ENCODE measurements at regions not wholly inside any gene's neighbourhood (a gene's known extent, or its start where the extent isn't known, plus 50 kb on each side); places are given as distances from the start of the nearest gene placed in this dataset.

DNA sequence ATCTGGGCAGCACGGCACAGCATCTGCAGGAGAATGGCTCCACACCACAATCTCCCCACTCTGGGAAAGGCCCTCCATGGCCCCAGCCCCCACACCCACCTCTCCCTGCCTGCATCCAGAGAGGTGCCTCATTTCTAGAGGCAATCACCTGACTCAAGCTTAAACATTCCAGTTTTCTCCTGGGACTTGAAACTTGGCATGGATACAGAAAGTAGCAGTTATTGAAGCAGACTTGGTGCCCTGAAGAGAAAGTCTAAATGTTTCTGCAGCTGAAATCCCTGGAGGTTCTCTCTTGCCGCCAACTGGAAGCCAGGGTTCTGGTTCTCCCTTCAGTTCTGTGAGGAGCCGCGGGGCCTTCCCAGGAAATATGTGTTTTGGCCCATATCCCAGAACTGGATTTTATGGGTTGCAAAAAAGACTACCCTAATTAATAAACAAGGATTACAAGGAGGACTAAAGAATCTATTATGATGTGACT is 122.8 kb downstream of the SKIDA1 start:
- intact Hi-C loops (cut with DNase I; ENCODE audit: low total_unique reads), result no loop called here
- no peaks in the 10 kb centered on the region for H3K9me3 ChIP-seq
- H3K4me1 ChIP-seq, result no peaks in the 10 kb centered on the region
- no peak overlapping the region for H3K27ac ChIP-seq
- no peaks in the 10 kb centered on the region for H3K36me3 ChIP-seq (ENCODE audit: low read depth, missing control alignments)
- DNase-seq, result no peak
- TF ChIP-seq, protein P1, sequence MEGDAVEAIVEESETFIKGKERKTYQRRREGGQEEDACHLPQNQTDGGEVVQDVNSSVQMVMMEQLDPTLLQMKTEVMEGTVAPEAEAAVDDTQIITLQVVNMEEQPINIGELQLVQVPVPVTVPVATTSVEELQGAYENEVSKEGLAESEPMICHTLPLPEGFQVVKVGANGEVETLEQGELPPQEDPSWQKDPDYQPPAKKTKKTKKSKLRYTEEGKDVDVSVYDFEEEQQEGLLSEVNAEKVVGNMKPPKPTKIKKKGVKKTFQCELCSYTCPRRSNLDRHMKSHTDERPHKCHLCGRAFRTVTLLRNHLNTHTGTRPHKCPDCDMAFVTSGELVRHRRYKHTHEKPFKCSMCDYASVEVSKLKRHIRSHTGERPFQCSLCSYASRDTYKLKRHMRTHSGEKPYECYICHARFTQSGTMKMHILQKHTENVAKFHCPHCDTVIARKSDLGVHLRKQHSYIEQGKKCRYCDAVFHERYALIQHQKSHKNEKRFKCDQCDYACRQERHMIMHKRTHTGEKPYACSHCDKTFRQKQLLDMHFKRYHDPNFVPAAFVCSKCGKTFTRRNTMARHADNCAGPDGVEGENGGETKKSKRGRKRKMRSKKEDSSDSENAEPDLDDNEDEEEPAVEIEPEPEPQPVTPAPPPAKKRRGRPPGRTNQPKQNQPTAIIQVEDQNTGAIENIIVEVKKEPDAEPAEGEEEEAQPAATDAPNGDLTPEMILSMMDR (IDR thresholded peaks at IDR 0.05), result no peak
- no peak for TF ChIP-seq POLR2A (IDR thresholded peaks at IDR 0.05)
- no peak overlapping the region for H3K4me3 ChIP-seq
- H3K27me3 ChIP-seq, result no peaks in the 10 kb centered on the region
- WGBS, 2 donors, result 57 to 79% methylated on average over 4 of the region's 4 CpGs

DNA sequence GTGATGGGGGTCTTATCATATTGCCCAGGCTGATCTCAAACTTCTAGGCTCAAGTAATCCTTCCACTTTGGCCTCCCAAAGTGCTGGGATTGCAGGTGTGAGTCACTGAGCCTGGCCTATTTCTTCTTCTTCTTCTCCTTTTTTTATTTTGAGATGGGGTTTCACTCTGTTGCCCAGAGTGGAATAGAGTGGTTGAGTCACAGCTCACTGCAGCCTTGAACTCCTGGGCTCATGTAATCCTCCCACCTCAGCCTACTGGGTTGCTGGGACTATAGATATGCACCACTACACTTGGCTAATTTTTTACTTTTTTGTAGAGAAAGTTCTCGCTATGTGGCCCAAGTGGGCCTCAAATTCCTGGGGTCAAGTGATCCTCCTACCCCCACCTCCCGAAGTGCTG is 124.3 kb downstream of the SKIDA1 start:
- Histone ChIP-seq H3K36me3 (ENCODE audit: low read depth, missing control alignments) (no peaks in the 10 kb centered on the region), H3K4me3 (no peak overlapping the region), H3K27me3 (no peaks in the 10 kb centered on the region), H3K27ac (no peak overlapping the region), H3K4me1 (no peaks in the 10 kb centered on the region), H3K9me3 (no peaks in the 10 kb centered on the region)
- no peak for DNase-seq
- WGBS, 2 donors, result 83 to 100% methylated on average over 2 of the region's 2 CpGs
- TF ChIP-seq POLR2A (IDR thresholded peaks at IDR 0.05), result no peak
- TF ChIP-seq, protein P1 (IDR thresholded peaks at IDR 0.05), result no peak
- intact Hi-C loops (cut with DNase I; ENCODE audit: low total_unique reads), result no loop called here

DNA sequence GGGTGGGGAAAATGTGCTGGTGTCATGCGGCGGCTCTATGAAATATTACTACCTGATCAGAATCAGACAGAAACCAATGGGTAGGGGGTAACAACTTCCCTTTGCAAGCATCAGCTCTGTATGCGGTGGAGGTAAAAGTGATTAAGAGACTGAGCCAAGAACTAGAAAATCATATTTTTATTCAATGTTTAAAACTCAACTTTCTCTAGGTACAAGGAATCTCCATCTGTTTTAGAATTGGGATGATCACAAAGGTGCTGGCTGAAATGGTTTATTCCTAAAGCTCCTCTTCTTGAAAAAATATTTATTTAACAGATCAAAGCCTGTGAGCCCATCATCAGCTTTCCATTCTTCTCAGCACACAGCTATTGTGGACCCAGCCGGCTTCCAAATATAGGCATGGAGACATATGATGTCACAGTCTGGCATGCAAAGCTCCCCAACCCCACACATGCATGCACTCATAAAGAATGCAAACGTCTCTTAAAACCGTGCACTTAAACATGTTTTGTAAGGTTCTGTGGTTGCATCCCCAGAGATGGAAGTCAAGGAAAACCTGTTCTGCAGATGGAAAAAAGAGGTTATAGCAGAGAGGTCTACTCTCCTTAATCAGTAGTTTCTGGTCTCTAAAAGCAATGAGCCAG is 126.0 kb downstream of the SKIDA1 start:
- Histone ChIP-seq H3K4me1 (no peaks in the 10 kb centered on the region), H3K4me3 (no peak overlapping the region), H3K36me3 (ENCODE audit: low read depth, missing control alignments) (no peaks in the 10 kb centered on the region), H3K27ac (no peak overlapping the region), H3K9me3 (no peaks in the 10 kb centered on the region), H3K27me3 (no peaks in the 10 kb centered on the region)
- WGBS, 2 donors, result 57 to 64% methylated on average over 6 of the region's 6 CpGs
- no peak for DNase-seq
- TF ChIP-seq POLR2A (IDR thresholded peaks at IDR 0.05), result no peak
- TF ChIP-seq, protein P1 (IDR thresholded peaks at IDR 0.05), result no peak
- intact Hi-C loops (cut with DNase I; ENCODE audit: low total_unique reads), result no loop called here

DNA sequence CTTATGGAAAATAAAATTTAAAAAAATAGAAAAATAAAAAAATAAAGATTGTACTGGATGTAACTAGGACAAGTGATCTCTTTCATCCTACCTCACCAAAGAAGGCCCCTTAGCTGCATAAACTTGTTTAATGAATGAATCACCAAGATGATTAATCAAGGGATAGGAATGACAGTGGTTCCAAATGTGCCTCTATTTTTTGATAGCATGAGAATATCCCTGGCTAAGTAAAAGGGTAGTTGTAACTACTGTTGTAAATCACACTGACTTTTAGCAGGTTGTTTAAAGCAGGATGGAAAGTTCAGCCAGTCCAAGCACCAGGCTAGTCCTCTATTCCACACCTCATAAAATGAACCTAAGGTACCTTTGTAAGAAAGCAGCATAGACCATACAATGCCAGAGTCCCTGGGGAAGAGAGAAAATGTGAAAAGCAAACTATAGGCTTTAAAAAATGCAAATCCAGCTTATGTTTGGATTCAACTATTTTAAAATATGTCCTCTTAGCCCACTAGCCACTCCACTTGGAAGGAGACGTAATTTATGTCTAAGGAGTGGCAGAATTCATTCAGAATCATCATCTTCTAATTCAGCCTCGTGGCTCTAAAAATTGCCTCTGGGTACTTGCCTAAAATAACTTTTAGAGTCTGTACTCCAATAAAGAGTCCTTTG is 126.8 kb downstream of the SKIDA1 start:
- no peak for TF ChIP-seq POLR2A (IDR thresholded peaks at IDR 0.05)
- TF ChIP-seq, protein P1 (IDR thresholded peaks at IDR 0.05), result no peak

More for the DNA sequence above, 126.8 kb downstream of the SKIDA1 start:
- Histone ChIP-seq H3K9me3 (no peaks in the 10 kb centered on the region), H3K4me3 (no peak overlapping the region), H3K27ac (no peak overlapping the region), H3K36me3 (ENCODE audit: low read depth, missing control alignments) (no peaks in the 10 kb centered on the region), H3K27me3 (no peaks in the 10 kb centered on the region), H3K4me1 (no peaks in the 10 kb centered on the region)
- intact Hi-C loops (cut with DNase I; ENCODE audit: low total_unique reads), result no loop called here
- 48 to 68% methylated on average over 2 of the region's 2 CpGs for WGBS, 2 donors
- DNase-seq, result no peak
